ENCODE measurements at regions not wholly inside any gene's neighbourhood (a gene's known extent, or its start where the extent isn't known, plus 50 kb on each side); places are given as distances from the start of the nearest gene placed in this dataset.

GRCh38 chr2:237254911-237255578 is 158.9 kb downstream of the COL6A3 start:
- H3K9ac ChIP-seq = no peak overlapping the region
- no peaks in the 10 kb centered on the region for H3K79me2 ChIP-seq
- no peak overlapping the region for H3K4me3 ChIP-seq (ENCODE audit: low read depth, low read length)
- H3K36me3 ChIP-seq (ENCODE audit: control insufficient read depth, insufficient read depth, low read length) = no peaks in the 10 kb centered on the region
- H3K4me2 ChIP-seq (ENCODE audit: low read length) = no peak overlapping the region
- H3K9me3 ChIP-seq (ENCODE audit: control insufficient read depth, low read length) = no peaks in the 10 kb centered on the region
- no peaks in the 10 kb centered on the region for H3K4me1 ChIP-seq
- no peaks in the 10 kb centered on the region for H3K27me3 ChIP-seq (ENCODE audit: control insufficient read depth, insufficient read depth, low read length)
- no peak overlapping the region for H2AFZ ChIP-seq
- no peak for TF ChIP-seq CTCF (IDR thresholded peaks at IDR 0.05)
- H3K27ac ChIP-seq = no peak overlapping the region

- H2AFZ ChIP-seq = no peak overlapping the region
- no peaks in the 10 kb centered on the region for H3K4me1 ChIP-seq
- H3K36me3 ChIP-seq (ENCODE audit: control insufficient read depth, insufficient read depth, low read length) = no peaks in the 10 kb centered on the region
- no peaks in the 10 kb centered on the region for H3K9me3 ChIP-seq (ENCODE audit: control insufficient read depth, low read length)
- H3K27ac ChIP-seq = no peak overlapping the region
- TF ChIP-seq CTCF (IDR thresholded peaks at IDR 0.05) = no peak
- H3K9ac ChIP-seq = no peak overlapping the region
- H3K4me3 ChIP-seq (ENCODE audit: low read depth, low read length) = no peak overlapping the region
- no peaks in the 10 kb centered on the region for H3K27me3 ChIP-seq (ENCODE audit: control insufficient read depth, insufficient read depth, low read length)
- no peak overlapping the region for H3K4me2 ChIP-seq (ENCODE audit: low read length)
- no peaks in the 10 kb centered on the region for H3K79me2 ChIP-seq
These were observed 157.1 kb downstream of the COL6A3 start for GRCh38 chr2:237256887-237257286.

GRCh38 chr2:237257471-237257951 is 156.5 kb downstream of the COL6A3 start:
- Histone ChIP-seq H3K4me3 (ENCODE audit: low read depth, low read length) (no peak overlapping the region), H3K27ac (no peak overlapping the region), H2AFZ (no peak overlapping the region), H3K27me3 (ENCODE audit: control insufficient read depth, insufficient read depth, low read length) (no peaks in the 10 kb centered on the region), H3K36me3 (ENCODE audit: control insufficient read depth, insufficient read depth, low read length) (no peaks in the 10 kb centered on the region), H3K79me2 (no peaks in the 10 kb centered on the region), H3K4me1 (no peaks in the 10 kb centered on the region), H3K9ac (no peak overlapping the region), H3K9me3 (ENCODE audit: control insufficient read depth, low read length) (no peaks in the 10 kb centered on the region), H3K4me2 (ENCODE audit: low read length) (no peak overlapping the region)
- no peak for TF ChIP-seq CTCF (IDR thresholded peaks at IDR 0.05)

GRCh38 chr2:237258116-237258515 is 155.8 kb downstream of the COL6A3 start:
- H3K9me3 ChIP-seq (ENCODE audit: control insufficient read depth, low read length) = no peaks in the 10 kb centered on the region
- no peak overlapping the region for H3K4me3 ChIP-seq (ENCODE audit: low read depth, low read length)
- no peak overlapping the region for H2AFZ ChIP-seq
- no peak overlapping the region for H3K4me2 ChIP-seq (ENCODE audit: low read length)
- no peak overlapping the region for H3K9ac ChIP-seq
- no peaks in the 10 kb centered on the region for H3K36me3 ChIP-seq (ENCODE audit: control insufficient read depth, insufficient read depth, low read length)
- no peaks in the 10 kb centered on the region for H3K79me2 ChIP-seq
- H3K27me3 ChIP-seq (ENCODE audit: control insufficient read depth, insufficient read depth, low read length) = no peaks in the 10 kb centered on the region
- no peak overlapping the region for H3K27ac ChIP-seq
- TF ChIP-seq CTCF (IDR thresholded peaks at IDR 0.05) = no peak
- H3K4me1 ChIP-seq = no peaks in the 10 kb centered on the region

GRCh38 chr2:237258615-237259014 is 155.3 kb downstream of the COL6A3 start:
- Histone ChIP-seq H3K9ac (no peak overlapping the region), H2AFZ (no peak overlapping the region), H3K27me3 (ENCODE audit: control insufficient read depth, insufficient read depth, low read length) (no peaks in the 10 kb centered on the region), H3K4me2 (ENCODE audit: low read length) (no peak overlapping the region), H3K9me3 (ENCODE audit: control insufficient read depth, low read length) (no peaks in the 10 kb centered on the region), H3K4me3 (ENCODE audit: low read depth, low read length) (no peak overlapping the region), H3K79me2 (no peaks in the 10 kb centered on the region), H3K4me1 (no peaks in the 10 kb centered on the region), H3K27ac (no peak overlapping the region), H3K36me3 (ENCODE audit: control insufficient read depth, insufficient read depth, low read length) (no peaks in the 10 kb centered on the region)
- no peak for TF ChIP-seq CTCF (IDR thresholded peaks at IDR 0.05)
